GM18507 (cell line): ENCODE measurements at regions not wholly inside any gene's neighbourhood (a gene's known extent, or its start where the extent isn't known, plus 50 kb on each side); places are given as distances from the start of the nearest gene placed in this dataset.

ENCODE experiments used
- DNase-seq: peaks from one replicate; pipeline ENCODE4 v3.0.0; 2011; ENCODE audit warnings: low read depth; ENCODE audit not compliant: insufficient read length; ENCODE audit errors: extremely low spot score
- FAIRE-seq: peaks from 2 replicates; lab custom pipeline; 2011; peaks lifted over from hg19 to GRCh38; lab: Jason Lieb, UNC

GRCh38 chr18:79579807-79580497 is 99.7 kb upstream of the CTDP1 start:
- DNase-seq = no peak
- no peak for FAIRE-seq

- FAIRE-seq = no peak
- DNase-seq = no peak
These were observed 99.0 kb upstream of the CTDP1 start for GRCh38 chr18:79580498-79581171.

GRCh38 chr18:79581406-79581805 is 98.2 kb upstream of the CTDP1 start:
- DNase-seq = no peak
- FAIRE-seq = no peak

- FAIRE-seq (no peak), DNase-seq (no peak)
These were observed 97.7 kb upstream of the CTDP1 start for GRCh38 chr18:79581911-79582310.

GRCh38 chr18:79582978-79583377 is 96.6 kb upstream of the CTDP1 start:
- no peak for FAIRE-seq
- no peak for DNase-seq

- FAIRE-seq = no peak
- DNase-seq = no peak
These were observed 96.2 kb upstream of the CTDP1 start for GRCh38 chr18:79583426-79583825.

GRCh38 chr18:79583984-79584401 is 95.6 kb upstream of the CTDP1 start:
- FAIRE-seq = no peak
- DNase-seq = no peak

GRCh38 chr18:79584491-79585394 is 94.9 kb upstream of the CTDP1 start:
- no peak for FAIRE-seq

GRCh38 chr18:79585395-79586370 is 93.9 kb upstream of the CTDP1 start:
- no peak for DNase-seq
- FAIRE-seq = no peak

More at GRCh38 chr18:79584491-79585394, 94.9 kb upstream of the CTDP1 start:
- DNase-seq = no peak

- FAIRE-seq (no peak), DNase-seq (no peak)
These were observed 93.0 kb upstream of the CTDP1 start for GRCh38 chr18:79586436-79587225.

GRCh38 chr18:79587226-79587741 is 92.3 kb upstream of the CTDP1 start:
- DNase-seq = no peak
- FAIRE-seq = no peak

GRCh38 chr18:79587779-79588635 is 91.6 kb upstream of the CTDP1 start:
- DNase-seq (no peak), FAIRE-seq (no peak)

GRCh38 chr18:79588636-79589481 is 90.7 kb upstream of the CTDP1 start:
- FAIRE-seq = no peak
- DNase-seq = no peak

- FAIRE-seq (no peak), DNase-seq (no peak)
These were observed 90.0 kb upstream of the CTDP1 start for GRCh38 chr18:79589601-79590091.

- DNase-seq (no peak), FAIRE-seq (no peak)
These were observed 89.2 kb upstream of the CTDP1 start for GRCh38 chr18:79590191-79591031.

GRCh38 chr18:79591032-79591308 is 88.6 kb upstream of the CTDP1 start:
- DNase-seq (no peak), FAIRE-seq (no peak)
